Nephron progenitor cell (in vitro differentiated cells): ENCODE measurements at regions not wholly inside any gene's neighbourhood (a gene's known extent, or its start where the extent isn't known, plus 50 kb on each side); places are given as distances from the start of the nearest gene placed in this dataset.

Experiments used
- DNase-seq: peaks from one replicate; pipeline ENCODE4 v3.0.0; 2021
- H3K27ac Mint-ChIP-seq: 2 replicates; pipeline ENCODE4 v1.8.0; 2021; ENCODE audit warnings: mild to moderate bottlenecking, moderate library complexity, mixed read lengths
- H3K27me3 Mint-ChIP-seq: 2 replicates; pipeline ENCODE4 v1.8.0; 2021; ENCODE audit warnings: mild to moderate bottlenecking, low read depth, mixed read lengths; ENCODE audit not compliant: poor library complexity
- H3K36me3 Mint-ChIP-seq: 2 replicates; pipeline ENCODE4 v1.8.0; 2021; ENCODE audit warnings: low read depth, mixed read lengths
- H3K4me1 Mint-ChIP-seq: 2 replicates; pipeline ENCODE4 v1.8.0; 2021; ENCODE audit warnings: mixed read lengths
- H3K4me3 Mint-ChIP-seq: 2 replicates; pipeline ENCODE4 v1.8.0; 2021; ENCODE audit warnings: mild to moderate bottlenecking, moderate library complexity, mixed read lengths
- H3K9me3 Mint-ChIP-seq: 2 replicates; pipeline ENCODE4 v1.8.0; 2021; ENCODE audit warnings: mild to moderate bottlenecking, moderate library complexity, mixed read lengths
- TF ChIP-seq, protein P1 (sequence below): fragments of 200-600 bp; sonication (generic); IDR thresholded peaks from 2 replicates; pipeline ENCODE4 v1.5.0; 2021; ENCODE audit warnings: antibody characterized with exemption

DNA sequence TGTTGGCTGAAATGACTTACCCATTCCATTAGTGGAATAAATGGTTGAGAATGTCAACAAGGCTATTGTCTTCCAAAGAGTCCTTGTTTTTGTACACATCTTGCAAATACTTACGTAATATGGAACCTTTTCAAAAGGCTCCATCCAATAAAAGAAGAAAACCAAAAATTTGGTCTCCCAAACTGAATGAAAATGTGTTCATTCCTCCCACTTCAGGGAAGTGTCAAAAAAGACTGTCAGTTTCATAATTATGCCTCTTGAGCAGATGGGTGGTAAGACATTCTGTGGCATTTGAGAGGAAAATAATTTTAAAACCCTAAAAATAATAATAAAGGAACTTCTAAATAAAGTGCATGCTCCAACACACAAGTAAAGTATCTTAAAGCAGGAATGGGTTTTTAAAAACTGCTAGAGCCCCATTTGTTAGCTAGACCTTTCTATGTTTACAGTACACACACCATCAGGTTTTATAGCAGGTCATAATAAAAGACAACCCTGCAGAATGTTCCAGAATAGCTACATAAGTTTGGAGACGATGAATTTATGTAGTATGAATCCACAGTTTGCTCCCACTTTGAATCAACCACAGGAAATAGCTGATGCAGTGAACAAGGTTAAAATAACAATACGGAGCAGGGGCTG, 843.7 kb downstream of the LRRTM4 start:
- no peaks in the 10 kb centered on the region for H3K27me3 Mint-ChIP-seq
- TF ChIP-seq, protein P1, sequence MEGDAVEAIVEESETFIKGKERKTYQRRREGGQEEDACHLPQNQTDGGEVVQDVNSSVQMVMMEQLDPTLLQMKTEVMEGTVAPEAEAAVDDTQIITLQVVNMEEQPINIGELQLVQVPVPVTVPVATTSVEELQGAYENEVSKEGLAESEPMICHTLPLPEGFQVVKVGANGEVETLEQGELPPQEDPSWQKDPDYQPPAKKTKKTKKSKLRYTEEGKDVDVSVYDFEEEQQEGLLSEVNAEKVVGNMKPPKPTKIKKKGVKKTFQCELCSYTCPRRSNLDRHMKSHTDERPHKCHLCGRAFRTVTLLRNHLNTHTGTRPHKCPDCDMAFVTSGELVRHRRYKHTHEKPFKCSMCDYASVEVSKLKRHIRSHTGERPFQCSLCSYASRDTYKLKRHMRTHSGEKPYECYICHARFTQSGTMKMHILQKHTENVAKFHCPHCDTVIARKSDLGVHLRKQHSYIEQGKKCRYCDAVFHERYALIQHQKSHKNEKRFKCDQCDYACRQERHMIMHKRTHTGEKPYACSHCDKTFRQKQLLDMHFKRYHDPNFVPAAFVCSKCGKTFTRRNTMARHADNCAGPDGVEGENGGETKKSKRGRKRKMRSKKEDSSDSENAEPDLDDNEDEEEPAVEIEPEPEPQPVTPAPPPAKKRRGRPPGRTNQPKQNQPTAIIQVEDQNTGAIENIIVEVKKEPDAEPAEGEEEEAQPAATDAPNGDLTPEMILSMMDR = no peak
- DNase-seq = no peak
- H3K36me3 Mint-ChIP-seq = no peaks in the 10 kb centered on the region
- H3K4me1 Mint-ChIP-seq = peaks cover 7% of the 10 kb centered on the region
- no peak overlapping the region for H3K27ac Mint-ChIP-seq
- H3K4me3 Mint-ChIP-seq = no peak overlapping the region
- no peaks in the 10 kb centered on the region for H3K9me3 Mint-ChIP-seq

DNA sequence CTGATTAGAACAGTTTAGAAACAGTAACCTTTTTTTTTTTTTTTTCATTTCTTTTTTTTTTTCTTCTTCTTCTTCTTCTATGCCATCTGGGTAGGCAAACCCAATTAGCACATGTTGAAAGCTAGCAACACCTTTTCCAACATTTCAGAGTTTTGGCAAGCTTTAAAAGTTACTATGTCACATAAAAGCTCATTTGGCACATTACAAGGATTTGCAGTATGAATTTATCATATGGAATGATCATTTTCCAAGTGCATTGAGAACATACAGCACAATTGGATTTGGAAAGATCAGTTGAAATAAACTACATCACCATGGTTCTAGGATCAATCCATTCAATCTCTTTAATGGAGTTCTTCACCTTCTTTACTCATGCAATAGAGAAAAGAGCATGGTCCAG, 847.0 kb downstream of the LRRTM4 start:
- TF ChIP-seq, protein P1 = no peak
- H3K9me3 Mint-ChIP-seq = no peaks in the 10 kb centered on the region
- peaks cover 13% of the 10 kb centered on the region for H3K4me1 Mint-ChIP-seq
- no peak overlapping the region for H3K4me3 Mint-ChIP-seq
- no peak for DNase-seq
- no peaks in the 10 kb centered on the region for H3K36me3 Mint-ChIP-seq
- H3K27me3 Mint-ChIP-seq = no peaks in the 10 kb centered on the region
- no peak overlapping the region for H3K27ac Mint-ChIP-seq

DNA sequence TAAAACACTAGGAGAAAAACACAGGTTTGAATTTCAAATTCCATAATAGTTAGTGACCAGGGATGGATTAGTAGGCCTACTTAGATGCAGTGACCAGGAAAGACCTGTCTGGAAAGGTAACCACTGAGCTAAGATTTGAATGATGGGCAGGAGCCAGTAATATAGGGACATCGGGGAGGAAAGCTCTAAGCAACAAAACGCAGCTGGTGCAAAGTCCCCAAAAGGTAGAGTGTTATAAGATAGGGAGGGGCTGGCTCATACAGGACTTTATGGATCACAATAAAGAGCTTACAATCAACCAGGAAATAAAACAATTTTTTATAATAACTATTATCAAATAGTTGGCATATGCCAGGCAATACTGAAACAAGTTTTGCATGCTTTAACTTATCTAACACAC, 849.4 kb downstream of the LRRTM4 start:
- DNase-seq = no peak
- TF ChIP-seq, protein P1 = no peak
- H3K9me3 Mint-ChIP-seq = no peaks in the 10 kb centered on the region
- peaks cover 2% of the 10 kb centered on the region for H3K27me3 Mint-ChIP-seq
- H3K4me1 Mint-ChIP-seq = peaks cover 18% of the 10 kb centered on the region
- no peak overlapping the region for H3K27ac Mint-ChIP-seq
- H3K4me3 Mint-ChIP-seq = no peak overlapping the region
- no peaks in the 10 kb centered on the region for H3K36me3 Mint-ChIP-seq

DNA sequence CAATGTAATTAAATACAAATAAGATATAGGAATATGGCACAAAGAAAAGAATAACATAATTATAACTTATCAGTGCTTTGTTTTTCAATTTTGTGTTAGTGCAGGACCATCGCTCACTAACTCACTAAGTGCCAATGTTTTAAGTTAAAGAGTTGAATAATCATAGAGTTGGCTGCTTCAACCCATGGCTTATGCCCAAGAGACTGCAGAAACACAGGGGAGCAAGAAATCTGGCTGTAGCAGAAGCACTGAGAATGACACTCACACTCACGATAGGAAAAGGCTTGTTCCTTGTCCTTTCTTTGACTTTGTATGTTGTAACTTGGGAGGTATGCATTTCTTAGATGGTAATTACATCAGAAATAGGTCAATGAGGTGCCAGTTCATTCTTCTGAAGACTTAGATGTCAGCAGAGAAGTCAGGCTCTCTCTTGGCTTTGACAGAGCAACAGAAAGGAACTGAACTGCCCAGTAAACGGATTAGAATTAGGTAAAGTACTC, 852.2 kb downstream of the LRRTM4 start:
- Mint-ChIP-seq H3K9me3 (no peaks in the 10 kb centered on the region), H3K27me3 (peaks cover 2% of the 10 kb centered on the region), H3K27ac (peak overlapping the region; percentile 77), H3K36me3 (no peaks in the 10 kb centered on the region), H3K4me1 (peaks cover 21% of the 10 kb centered on the region), H3K4me3 (no peak overlapping the region)
- TF ChIP-seq, protein P1 = no peak
- no peak for DNase-seq

DNA sequence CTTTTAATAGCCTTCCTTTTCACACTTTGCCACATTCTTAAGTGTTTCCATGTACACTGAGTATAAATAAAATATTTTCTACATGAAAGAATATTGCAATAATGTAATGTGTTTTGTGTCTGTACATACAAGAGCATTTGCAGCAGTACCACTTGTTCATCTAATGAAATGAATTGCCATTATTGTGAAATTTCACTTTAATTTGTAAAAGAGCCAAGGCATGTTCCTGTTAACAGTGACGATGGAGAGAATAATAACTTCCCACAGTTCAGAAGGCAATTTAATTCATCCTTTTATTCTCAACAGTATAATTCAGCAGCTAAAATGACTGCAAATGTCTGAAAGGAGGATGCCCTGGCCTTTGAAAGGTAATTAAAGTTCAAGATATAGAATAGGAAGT, 853.9 kb downstream of the LRRTM4 start:
- Mint-ChIP-seq H3K4me3 (no peak overlapping the region), H3K4me1 (peaks cover 21% of the 10 kb centered on the region), H3K27ac (no peak overlapping the region), H3K36me3 (no peaks in the 10 kb centered on the region), H3K27me3 (peaks cover 2% of the 10 kb centered on the region), H3K9me3 (no peaks in the 10 kb centered on the region)
- TF ChIP-seq, protein P1 = no peak
- DNase-seq = no peak

DNA sequence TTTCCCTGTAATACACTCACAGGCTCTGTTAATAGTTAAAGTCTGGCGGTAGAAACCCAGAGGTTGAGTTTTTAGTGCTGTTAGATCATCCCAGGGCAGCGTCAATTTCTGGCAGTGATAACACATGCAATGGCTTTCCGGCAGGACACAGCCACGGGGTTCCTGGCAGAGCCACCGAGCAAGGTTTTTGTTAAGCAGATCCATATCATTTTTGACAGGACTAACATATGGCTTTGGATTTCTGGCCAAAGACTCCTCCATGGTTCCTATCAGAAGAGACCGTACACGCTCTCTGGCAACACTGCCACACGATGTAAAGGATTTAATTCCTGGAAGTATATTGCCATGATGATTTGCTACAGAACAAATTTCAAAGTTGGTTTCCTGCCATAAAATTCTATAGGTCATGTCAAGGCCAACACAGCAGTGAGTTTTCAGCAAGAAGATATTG, 854.3 kb downstream of the LRRTM4 start:
- peaks cover 21% of the 10 kb centered on the region for H3K4me1 Mint-ChIP-seq
- H3K27me3 Mint-ChIP-seq = peaks cover 2% of the 10 kb centered on the region
- no peaks in the 10 kb centered on the region for H3K36me3 Mint-ChIP-seq
- TF ChIP-seq, protein P1 = no peak
- DNase-seq = no peak
- H3K9me3 Mint-ChIP-seq = no peaks in the 10 kb centered on the region
- H3K27ac Mint-ChIP-seq = no peak overlapping the region
- H3K4me3 Mint-ChIP-seq = no peak overlapping the region
